ENCODE measurements at regions not wholly inside any gene's neighbourhood (a gene's known extent, or its start where the extent isn't known, plus 50 kb on each side); places are given as distances from the start of the nearest gene placed in this dataset.

- no peak for TF ChIP-seq REST (IDR thresholded peaks at IDR 0.05; ENCODE audit: low read depth, low read length)
- no peak for TF ChIP-seq FOXK2 (IDR thresholded peaks at IDR 0.05)
Measured at GRCh38 chr3:28674212-28674611, 325.6 kb upstream of the AZI2 start.

All from GM12878 (cell line).